ENCODE measurements at regions not wholly inside any gene's neighbourhood (a gene's known extent, or its start where the extent isn't known, plus 50 kb on each side); places are given as distances from the start of the nearest gene placed in this dataset.

- TF ChIP-seq POLR2AphosphoS5 (IDR thresholded peaks at IDR 0.05) = no peak
- TF ChIP-seq POLR2A (IDR thresholded peaks at IDR 0.05; ENCODE audit: low read depth) = no peak
- TF ChIP-seq CTCF (IDR thresholded peaks at IDR 0.05) = no peak
- no peak for TF ChIP-seq EP300 (IDR thresholded peaks at IDR 0.05)
- no peaks in the 10 kb centered on the region for H3K36me3 ChIP-seq
- intact Hi-C loops (cut with DNase I) = no loop called here
- no peak for DNase-seq (ENCODE audit: extremely low spot score)
- peaks cover 8 to 19% (median 17%) of the 10 kb centered on the region in 4 donors for H3K4me1 ChIP-seq
- no peak overlapping the region for H3K27ac ChIP-seq (replicated peaks in 1 of 4)
- no peak overlapping the region for H3K4me3 ChIP-seq
- H3K9me3 ChIP-seq = no peaks in the 10 kb centered on the region
- H3K27me3 ChIP-seq = no peaks in the 10 kb centered on the region
- whole genome bisulfite sequencing = 77% methylated on average over 6 of the region's 6 CpGs
Measured at GRCh38 chr13:75224053-75224742, 257.8 kb downstream of the TBC1D4 start.

GRCh38 chr13:75222031-75222430 lies 259.9 kb downstream of the TBC1D4 start:
- no peaks in the 10 kb centered on the region for H3K27me3 ChIP-seq
- DNase-seq (ENCODE audit: extremely low spot score) = no peak
- no peaks in the 10 kb centered on the region for H3K9me3 ChIP-seq
- TF ChIP-seq POLR2AphosphoS5 (IDR thresholded peaks at IDR 0.05) = no peak
- TF ChIP-seq EP300 (IDR thresholded peaks at IDR 0.05) = no peak
- no peak for TF ChIP-seq POLR2A (IDR thresholded peaks at IDR 0.05; ENCODE audit: low read depth)
- no peak for TF ChIP-seq CTCF (IDR thresholded peaks at IDR 0.05)
- peaks cover 8 to 15% (median 9%) of the 10 kb centered on the region in 4 donors for H3K4me1 ChIP-seq
- no peaks in the 10 kb centered on the region for H3K36me3 ChIP-seq
- WGBS = 71% methylated on average over 1 of the region's 1 CpG
- H3K27ac ChIP-seq (replicated peaks in 1 of 4) = no peak overlapping the region
- intact Hi-C loops (cut with DNase I) = no loop called here
- H3K4me3 ChIP-seq = no peak overlapping the region

- no peak for DNase-seq (ENCODE audit: extremely low spot score)
- Histone ChIP-seq H3K9me3 (no peaks in the 10 kb centered on the region), H3K27me3 (no peaks in the 10 kb centered on the region), H3K36me3 (no peaks in the 10 kb centered on the region), H3K27ac (replicated peaks in 1 of 4) (no peak overlapping the region), H3K4me1 (peaks cover 8 to 15% (median 10%) of the 10 kb centered on the region in 4 donors), H3K4me3 (no peak overlapping the region)
- TF ChIP-seq POLR2AphosphoS5 (IDR thresholded peaks at IDR 0.05) = no peak
- TF ChIP-seq POLR2A (IDR thresholded peaks at IDR 0.05; ENCODE audit: low read depth) = no peak
- no peak for TF ChIP-seq EP300 (IDR thresholded peaks at IDR 0.05)
- TF ChIP-seq CTCF (IDR thresholded peaks at IDR 0.05) = no peak
- intact Hi-C loops (cut with DNase I) = no loop called here
- 88% methylated on average over 5 of the region's 5 CpGs for WGBS
Measured at GRCh38 chr13:75220861-75221260, 261.1 kb downstream of the TBC1D4 start.

- 84% methylated on average over 2 of the region's 8 CpGs for WGBS
- DNase-seq (ENCODE audit: extremely low spot score) = no peak
- Histone ChIP-seq H3K4me3 (no peak overlapping the region), H3K4me1 (peaks cover 8 to 15% (median 11%) of the 10 kb centered on the region in 4 donors), H3K27ac (replicated peaks in 1 of 4) (no peak overlapping the region), H3K27me3 (no peaks in the 10 kb centered on the region), H3K9me3 (no peaks in the 10 kb centered on the region), H3K36me3 (no peaks in the 10 kb centered on the region)
- intact Hi-C loops (cut with DNase I) = no loop called here
- TF ChIP-seq POLR2AphosphoS5 (IDR thresholded peaks at IDR 0.05) (no peak), POLR2A (IDR thresholded peaks at IDR 0.05; ENCODE audit: low read depth) (no peak), EP300 (IDR thresholded peaks at IDR 0.05) (no peak), CTCF (IDR thresholded peaks at IDR 0.05) (no peak)
Measured at GRCh38 chr13:75220238-75220542, 261.8 kb downstream of the TBC1D4 start.
